Fibroblast of mammary gland (primary cell): ENCODE measurements at regions not wholly inside any gene's neighbourhood (a gene's known extent, or its start where the extent isn't known, plus 50 kb on each side); places are given as distances from the start of the nearest gene placed in this dataset.

Source experiments
- DNase-seq: peaks from one replicate; pipeline ENCODE4 v3.0.0-alpha.2; 2010; ENCODE audit warnings: low read depth
- H3K4me3 ChIP-seq: 2 replicates; pipeline ENCODE4 v1.5.1; 2011; ENCODE audit warnings: low read depth, mild to moderate bottlenecking, low read length, moderate library complexity; ENCODE audit not compliant: control insufficient read depth
- TF ChIP-seq, protein P1 (sequence below): conservative IDR thresholded peaks from 2 replicates; pipeline ENCODE4 v1.5.1; 2011; ENCODE audit warnings: low read depth, low read length, inconsistent platforms; ENCODE audit not compliant: control insufficient read depth, insufficient read depth

DNA sequence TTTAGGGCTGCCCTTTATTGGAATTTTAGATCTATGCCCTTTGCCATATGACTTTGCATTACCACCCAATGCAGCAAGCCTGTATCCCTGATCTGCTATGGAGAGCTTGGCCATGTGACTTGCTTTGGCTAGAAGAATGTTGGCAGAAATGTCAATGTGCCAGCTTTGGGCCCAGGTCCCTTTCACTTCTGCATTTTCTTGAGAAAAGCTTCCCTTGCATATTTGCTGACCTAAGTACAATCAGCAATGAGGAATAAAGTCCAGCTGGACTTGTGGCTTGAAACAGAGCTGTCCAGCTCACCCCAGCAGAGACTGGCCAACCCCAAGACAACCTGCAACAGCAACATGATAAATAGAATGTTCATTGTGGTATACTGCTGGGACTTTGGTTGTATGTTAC, 135.9 kb downstream of the PAH start:
- no peak for DNase-seq
- TF ChIP-seq, protein P1, sequence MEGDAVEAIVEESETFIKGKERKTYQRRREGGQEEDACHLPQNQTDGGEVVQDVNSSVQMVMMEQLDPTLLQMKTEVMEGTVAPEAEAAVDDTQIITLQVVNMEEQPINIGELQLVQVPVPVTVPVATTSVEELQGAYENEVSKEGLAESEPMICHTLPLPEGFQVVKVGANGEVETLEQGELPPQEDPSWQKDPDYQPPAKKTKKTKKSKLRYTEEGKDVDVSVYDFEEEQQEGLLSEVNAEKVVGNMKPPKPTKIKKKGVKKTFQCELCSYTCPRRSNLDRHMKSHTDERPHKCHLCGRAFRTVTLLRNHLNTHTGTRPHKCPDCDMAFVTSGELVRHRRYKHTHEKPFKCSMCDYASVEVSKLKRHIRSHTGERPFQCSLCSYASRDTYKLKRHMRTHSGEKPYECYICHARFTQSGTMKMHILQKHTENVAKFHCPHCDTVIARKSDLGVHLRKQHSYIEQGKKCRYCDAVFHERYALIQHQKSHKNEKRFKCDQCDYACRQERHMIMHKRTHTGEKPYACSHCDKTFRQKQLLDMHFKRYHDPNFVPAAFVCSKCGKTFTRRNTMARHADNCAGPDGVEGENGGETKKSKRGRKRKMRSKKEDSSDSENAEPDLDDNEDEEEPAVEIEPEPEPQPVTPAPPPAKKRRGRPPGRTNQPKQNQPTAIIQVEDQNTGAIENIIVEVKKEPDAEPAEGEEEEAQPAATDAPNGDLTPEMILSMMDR: no peak
- no peak overlapping the region for H3K4me3 ChIP-seq

DNA sequence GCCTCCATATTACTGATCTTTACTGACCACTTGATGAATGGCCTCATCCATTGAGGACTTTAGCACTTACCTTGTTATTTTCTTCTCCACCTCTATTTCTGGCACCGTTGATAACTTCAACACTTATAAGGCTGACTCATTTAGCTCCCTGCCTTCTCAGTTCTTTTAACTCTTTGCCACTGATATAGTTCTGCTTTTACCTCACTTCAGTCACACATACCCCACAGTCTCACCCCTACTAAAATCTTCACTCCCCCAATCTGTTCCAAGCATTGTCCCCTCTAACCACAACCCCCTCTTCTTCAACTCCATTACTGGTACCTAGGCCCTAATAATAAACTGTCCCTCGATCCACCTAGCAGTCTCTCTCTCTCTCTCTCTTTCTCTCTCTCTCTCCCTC, 141.0 kb downstream of the PAH start:
- TF ChIP-seq, protein P1: no peak
- no peak for DNase-seq
- no peak overlapping the region for H3K4me3 ChIP-seq

DNA sequence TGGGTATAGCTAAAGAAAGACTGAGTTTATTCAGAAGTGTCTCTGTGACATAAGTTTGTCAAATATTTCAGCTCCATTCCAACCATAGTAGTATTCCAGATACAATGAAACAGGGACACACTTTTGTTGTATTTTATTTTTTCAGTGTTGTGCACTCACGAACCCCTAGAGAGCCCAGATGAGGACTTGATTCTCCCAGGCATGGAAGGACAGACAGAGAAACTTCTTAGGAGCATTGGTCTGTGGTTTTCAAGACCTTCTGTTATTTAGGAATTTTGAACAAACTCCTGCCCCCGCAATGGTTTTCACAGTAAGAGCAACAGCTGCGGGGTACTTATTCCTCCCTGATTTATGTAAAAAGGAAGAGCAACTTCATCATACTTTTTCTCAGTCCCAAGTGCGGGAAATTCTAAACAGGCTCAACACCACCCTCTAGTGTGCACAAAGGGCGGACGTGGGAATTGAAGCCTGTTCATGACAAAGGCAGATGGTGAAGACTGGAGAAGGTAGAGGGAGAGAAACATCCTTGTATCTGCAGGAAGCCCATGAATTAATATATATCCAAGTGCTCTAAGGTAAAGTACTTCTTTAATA, 147.6 kb downstream of the PAH start:
- TF ChIP-seq, protein P1: peak; percentile 80
- DNase-seq: peak; percentile 67
- H3K4me3 ChIP-seq: no peak overlapping the region

DNA sequence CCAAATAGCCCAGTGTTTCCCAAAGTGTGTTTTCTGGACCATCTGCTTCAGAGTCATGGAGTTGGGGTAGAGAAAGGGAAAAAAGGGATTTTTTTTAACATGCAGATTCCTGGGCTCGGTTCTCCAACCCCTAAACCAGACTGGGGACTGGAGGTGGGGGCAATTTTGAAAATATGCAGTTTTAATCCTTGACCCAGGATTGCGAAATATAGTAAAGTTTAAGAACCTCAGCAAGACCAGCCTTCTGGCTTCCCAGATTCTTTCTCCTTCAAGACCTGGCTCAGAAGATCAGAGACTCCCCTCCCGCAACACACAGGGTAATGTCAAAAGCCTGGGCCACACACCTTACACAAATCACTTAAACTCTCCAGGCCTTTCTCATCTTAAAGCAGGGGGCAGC, 150.1 kb downstream of the PAH start:
- DNase-seq: no peak
- no peak overlapping the region for H3K4me3 ChIP-seq
- TF ChIP-seq, protein P1: no peak

DNA sequence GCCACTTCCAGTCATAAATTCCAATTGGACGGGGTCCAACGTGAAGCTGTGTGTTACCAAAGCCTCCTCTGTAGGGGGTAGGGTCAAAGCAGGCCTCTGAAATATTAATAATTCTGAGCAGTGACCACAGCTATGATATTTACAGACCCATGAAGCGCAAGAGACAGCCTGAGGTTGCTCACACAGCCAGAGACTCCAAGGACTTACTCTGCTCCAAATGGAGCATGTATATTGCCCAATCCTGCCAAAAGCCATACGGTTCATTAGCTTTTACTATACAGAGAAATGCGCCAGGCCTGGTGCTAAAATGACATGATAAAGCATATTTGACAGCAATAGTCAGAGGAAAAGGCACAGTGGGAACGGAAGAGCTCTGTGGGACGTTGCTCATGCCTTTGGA, 151.3 kb downstream of the PAH start:
- DNase-seq: no peak
- TF ChIP-seq, protein P1: no peak
- H3K4me3 ChIP-seq: no peak overlapping the region

DNA sequence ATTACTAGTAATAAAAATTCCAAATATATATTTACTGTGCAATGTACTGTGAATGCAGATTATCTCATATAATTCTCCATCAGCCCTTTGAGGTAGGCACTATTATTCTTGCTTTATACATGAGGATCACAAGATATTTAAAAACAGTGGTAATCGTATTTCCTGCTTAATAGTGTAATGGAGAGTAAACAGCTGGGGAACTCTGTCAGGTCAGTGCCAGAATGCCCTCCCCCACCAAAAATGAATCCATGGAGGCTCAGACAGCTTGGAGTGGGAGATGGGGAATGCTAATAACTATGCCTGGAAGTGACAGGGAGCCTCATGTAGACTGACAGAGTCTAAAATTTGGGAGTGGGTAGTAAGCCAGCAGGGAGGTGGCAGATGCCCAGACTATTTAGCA, 153.6 kb downstream of the PAH start:
- TF ChIP-seq, protein P1: no peak
- no peak overlapping the region for H3K4me3 ChIP-seq
- no peak for DNase-seq

DNA sequence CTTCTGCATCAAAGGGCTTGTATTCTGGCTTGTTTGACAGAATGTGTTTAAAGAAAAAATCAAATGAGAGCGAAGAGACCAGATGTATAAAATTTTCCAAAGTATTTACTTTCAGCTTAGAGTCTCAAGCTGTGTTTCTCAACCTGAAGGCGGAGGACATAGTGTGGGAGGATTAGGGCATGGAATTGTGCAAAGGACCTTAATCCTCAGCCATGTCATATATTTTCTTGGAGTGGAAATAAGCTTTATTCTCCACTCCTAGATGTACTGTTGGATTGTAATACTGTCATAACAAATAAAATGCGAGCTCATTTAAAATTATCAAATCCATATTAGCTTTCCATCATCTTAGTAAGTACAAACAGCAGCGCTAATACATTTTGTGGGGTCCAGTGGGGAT, 154.0 kb downstream of the PAH start:
- TF ChIP-seq, protein P1: no peak
- DNase-seq: no peak
- H3K4me3 ChIP-seq: no peak overlapping the region
